HG02759 (cell line): ENCODE measurements at regions not wholly inside any gene's neighbourhood (a gene's known extent, or its start where the extent isn't known, plus 50 kb on each side); places are given as distances from the start of the nearest gene placed in this dataset.
"Not testable (repeated sequence)": the region's sequence is repeated elsewhere in the genome, so short reads cannot be mapped to it uniquely, and the experiment has no call there.

Source experiments
- ATAC-seq: cut with Tn5 transposase; IDR thresholded peaks from one replicate; pipeline ENCODE4 v1.9.1; 2021; ENCODE audit warnings: mild to moderate bottlenecking, moderate library complexity; ENCODE audit not compliant: unreplicated experiment

GRCh38 chr4:101421386-101421785 is 74.1 kb upstream of the PPP3CA start:
- ATAC-seq: no peak

- no peak for ATAC-seq
Measured at GRCh38 chr4:101420661-101421060, 73.3 kb upstream of the PPP3CA start.

GRCh38 chr4:101419336-101420135 is 72.2 kb upstream of the PPP3CA start:
- ATAC-seq: peak; percentile 74

GRCh38 chr4:101418466-101418865 is 71.1 kb upstream of the PPP3CA start:
- peak; percentile 1 for ATAC-seq

- peak; percentile 78 for ATAC-seq
Measured at GRCh38 chr4:101418055-101418454, 70.7 kb upstream of the PPP3CA start.

- ATAC-seq: no peak
Measured at GRCh38 chr4:101417046-101417445, 69.7 kb upstream of the PPP3CA start.

GRCh38 chr4:101415962-101416361 is 68.6 kb upstream of the PPP3CA start:
- ATAC-seq: no peak

GRCh38 chr4:101414496-101414895 is 67.2 kb upstream of the PPP3CA start:
- ATAC-seq: no peak

- ATAC-seq: no peak
Measured at GRCh38 chr4:101411926-101412325, 64.6 kb upstream of the PPP3CA start.

- ATAC-seq: not testable (repeated sequence)
Measured at GRCh38 chr4:101411281-101411910, 64.1 kb upstream of the PPP3CA start.

GRCh38 chr4:101400096-101400495 is 52.8 kb upstream of the PPP3CA start:
- no peak for ATAC-seq

GRCh38 chr4:101398807-101399206 is 51.5 kb upstream of the PPP3CA start:
- no peak for ATAC-seq
